GM21528 (cell line): ENCODE measurements at regions not wholly inside any gene's neighbourhood (a gene's known extent, or its start where the extent isn't known, plus 50 kb on each side); places are given as distances from the start of the nearest gene placed in this dataset.

ENCODE experiments used
- ATAC-seq: cut with Tn5 transposase; IDR thresholded peaks from one replicate; pipeline ENCODE4 v1.9.1; 2021; ENCODE audit warnings: mild to moderate bottlenecking, moderate library complexity; ENCODE audit not compliant: unreplicated experiment, low FRiP score

- no peak for ATAC-seq
These were observed 54.6 kb downstream of the ARL4A start for GRCh38 chr7:12741951-12742575.

- ATAC-seq, result no peak
These were observed 58.8 kb downstream of the ARL4A start for GRCh38 chr7:12746211-12746610.

GRCh38 chr7:12747687-12748306 lies 60.4 kb downstream of the ARL4A start:
- ATAC-seq, result no peak

GRCh38 chr7:12749069-12749468 lies 61.6 kb downstream of the ARL4A start:
- no peak for ATAC-seq

- no peak for ATAC-seq
These were observed 62.3 kb downstream of the ARL4A start for GRCh38 chr7:12749746-12750145.

GRCh38 chr7:12751764-12752163 lies 64.3 kb downstream of the ARL4A start:
- ATAC-seq, result no peak

- no peak for ATAC-seq
These were observed 66.7 kb downstream of the ARL4A start for GRCh38 chr7:12754179-12754578.

- ATAC-seq, result no peak
These were observed 69.4 kb downstream of the ARL4A start for GRCh38 chr7:12756821-12757220.

GRCh38 chr7:12757443-12757842 lies 70.0 kb downstream of the ARL4A start:
- no peak for ATAC-seq

- ATAC-seq, result no peak
These were observed 71.7 kb downstream of the ARL4A start for GRCh38 chr7:12759151-12759550.

- ATAC-seq, result no peak
These were observed 73.7 kb downstream of the ARL4A start for GRCh38 chr7:12761111-12761510.

- ATAC-seq, result no peak
These were observed 74.3 kb downstream of the ARL4A start for GRCh38 chr7:12761691-12762090.

- no peak for ATAC-seq
These were observed 77.0 kb downstream of the ARL4A start for GRCh38 chr7:12764458-12764891.

- no peak for ATAC-seq
These were observed 78.1 kb downstream of the ARL4A start for GRCh38 chr7:12765431-12766100.

- no peak for ATAC-seq
These were observed 79.0 kb downstream of the ARL4A start for GRCh38 chr7:12766416-12766815.

GRCh38 chr7:12768948-12769347 lies 81.5 kb downstream of the ARL4A start:
- no peak for ATAC-seq

GRCh38 chr7:12769444-12769843 lies 82.0 kb downstream of the ARL4A start:
- ATAC-seq, result no peak

- no peak for ATAC-seq
These were observed 83.0 kb downstream of the ARL4A start for GRCh38 chr7:12770227-12770975.

- ATAC-seq, result no peak
These were observed 84.0 kb downstream of the ARL4A start for GRCh38 chr7:12771378-12771877.

- ATAC-seq, result no peak
These were observed 85.3 kb downstream of the ARL4A start for GRCh38 chr7:12772768-12773167.

- ATAC-seq, result no peak
These were observed 89.8 kb downstream of the ARL4A start for GRCh38 chr7:12777257-12777656.
